ENCODE measurements at regions not wholly inside any gene's neighbourhood (a gene's known extent, or its start where the extent isn't known, plus 50 kb on each side); places are given as distances from the start of the nearest gene placed in this dataset.

- peak; percentile 92 for DNase-seq
Observed at GRCh38 chr15:66832664-66833063, 130.6 kb downstream of the SMAD6 start.

DNA sequence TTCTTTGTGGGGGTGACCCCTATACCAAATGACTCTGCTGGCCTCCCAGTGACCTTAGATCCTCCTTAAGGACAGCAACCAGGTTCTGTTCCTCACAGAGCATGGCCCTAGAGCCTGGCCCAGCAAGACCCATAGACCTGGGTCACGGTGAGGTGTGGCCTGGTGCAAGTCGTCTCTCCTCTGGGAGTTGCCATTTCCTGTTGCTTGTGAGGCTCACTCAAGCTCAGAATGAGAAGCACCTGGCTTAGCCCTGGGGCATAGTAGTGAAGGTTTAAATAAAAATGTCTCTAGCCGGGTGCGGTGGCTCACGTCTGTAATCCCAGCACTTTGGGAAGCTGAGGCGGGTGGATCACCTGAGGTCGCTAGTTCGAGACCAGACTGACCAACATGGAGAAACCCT lies 131.3 kb downstream of the SMAD6 start:
- no peak for DNase-seq

DNA sequence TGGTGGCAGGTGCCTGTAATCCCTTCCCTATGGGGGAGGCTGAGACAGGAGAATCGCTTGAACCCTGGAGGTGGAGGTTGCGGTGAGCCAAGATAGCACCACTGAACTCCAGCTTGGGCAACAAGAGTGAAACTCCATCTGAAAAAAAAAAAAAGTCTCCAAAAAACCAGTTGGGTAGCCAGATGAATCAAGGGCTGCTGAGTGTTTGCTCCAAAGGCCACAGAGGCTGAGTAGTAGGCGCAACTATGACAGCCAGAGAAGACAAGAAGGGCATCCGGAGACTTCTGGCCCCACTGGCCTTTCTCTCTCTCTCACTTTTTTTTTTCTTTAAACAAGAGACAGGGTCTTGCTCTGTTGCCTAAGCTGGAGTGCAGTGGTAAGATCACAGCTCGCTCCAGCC lies 131.8 kb downstream of the SMAD6 start:
- DNase-seq, result peak; percentile 17

- peak; percentile 93 for DNase-seq
Observed at GRCh38 chr15:66834881-66835878, 133.1 kb downstream of the SMAD6 start.

DNA sequence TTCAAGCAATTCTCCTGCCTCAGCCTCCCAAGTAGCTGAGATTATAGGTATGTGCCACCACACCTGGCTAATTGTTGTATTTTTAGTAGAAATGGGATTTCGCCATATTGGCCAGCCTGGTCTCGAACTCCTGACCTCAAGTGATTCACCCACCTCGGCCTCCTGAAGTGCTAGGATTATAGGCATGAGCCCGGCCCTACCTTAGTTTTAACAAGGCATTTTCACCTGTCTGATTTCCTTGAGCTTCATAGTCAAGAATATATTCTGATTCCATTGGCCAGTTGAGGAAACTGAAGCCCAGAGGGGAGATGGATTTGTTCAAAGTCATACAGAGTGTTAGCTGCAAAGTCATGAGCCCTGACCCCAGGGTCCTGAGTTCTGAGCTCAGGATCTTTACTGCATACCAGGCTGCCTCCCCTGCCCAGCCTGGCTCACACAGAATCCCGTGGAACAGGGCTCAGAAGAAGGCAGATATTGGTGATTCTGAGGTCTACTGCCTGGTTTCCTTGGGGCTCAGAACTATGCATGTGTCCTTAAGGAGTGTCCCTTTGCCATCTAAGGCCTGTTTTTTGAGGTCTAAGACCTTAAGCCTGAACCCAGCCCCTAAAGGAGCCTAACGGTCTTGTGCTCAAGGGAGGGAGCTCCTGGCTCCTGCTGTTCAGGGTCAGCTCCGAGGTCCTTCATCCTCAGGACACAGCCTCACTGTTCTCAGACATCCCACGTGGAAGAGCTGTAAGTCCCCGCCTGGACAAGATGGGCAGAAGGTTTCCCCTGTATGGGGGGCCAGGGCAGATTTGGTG lies 134.4 kb downstream of the SMAD6 start:
- DNase-seq, result no peak

- DNase-seq, result no peak
Observed at GRCh38 chr15:66838202-66838601, 136.2 kb downstream of the SMAD6 start.

DNA sequence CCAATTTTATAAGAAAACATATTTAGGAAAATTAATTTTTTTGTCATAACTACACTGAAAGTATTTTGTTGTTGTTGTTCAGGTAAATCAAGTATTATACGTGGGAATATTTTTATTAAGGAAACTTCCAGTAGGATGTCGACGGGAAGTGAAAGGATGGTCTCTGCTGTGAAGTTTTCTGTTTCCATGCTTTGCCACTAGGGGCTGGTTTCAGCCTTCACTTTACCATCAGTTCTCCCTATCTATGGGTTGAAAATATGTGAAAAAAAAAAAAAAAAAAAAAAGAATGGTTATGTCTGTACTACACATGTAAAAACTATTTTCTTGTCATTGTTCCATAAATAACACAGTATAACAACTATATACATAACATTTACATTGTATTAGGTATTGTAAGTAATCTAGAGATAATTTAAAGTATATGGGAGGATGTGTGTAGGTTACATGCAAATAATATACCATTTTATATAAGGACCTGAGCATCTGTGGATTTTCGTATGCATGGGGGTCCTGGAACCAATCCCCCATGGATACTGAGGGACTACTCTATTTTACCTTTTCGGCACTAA lies 136.7 kb downstream of the SMAD6 start:
- peak; percentile 46 for DNase-seq

DNA sequence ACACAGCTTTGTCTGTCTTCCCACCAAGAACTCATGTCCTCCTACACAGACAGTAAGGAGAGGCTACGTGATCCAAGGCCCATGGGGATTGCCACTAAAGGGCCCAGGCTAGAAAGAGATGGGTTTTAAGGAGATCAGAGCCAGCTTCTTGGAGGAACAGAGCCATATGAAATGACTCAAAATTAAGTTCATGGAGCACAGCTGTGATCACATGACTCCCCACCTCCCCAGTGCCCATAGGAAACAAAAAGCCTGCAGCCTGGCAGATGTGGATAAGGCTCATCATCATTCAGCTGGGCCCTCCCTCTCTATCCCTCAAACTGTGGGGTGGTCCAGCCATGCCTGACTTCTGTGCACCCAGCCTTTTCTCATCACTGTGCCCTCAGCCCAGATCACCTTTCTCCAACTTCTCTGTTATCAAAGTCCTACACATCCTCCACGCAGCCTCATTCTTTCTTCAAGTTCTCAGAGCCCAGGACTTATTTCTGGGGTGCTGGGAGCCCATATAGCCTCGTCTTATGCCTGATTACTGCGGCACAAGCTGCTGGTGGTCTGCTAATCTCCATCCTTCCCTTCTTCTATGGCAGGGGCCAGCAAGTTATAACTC lies 137.6 kb downstream of the SMAD6 start:
- no peak for DNase-seq

- DNase-seq, result peak; percentile 55
Observed at GRCh38 chr15:66840615-66841390, 138.8 kb downstream of the SMAD6 start.

DNA sequence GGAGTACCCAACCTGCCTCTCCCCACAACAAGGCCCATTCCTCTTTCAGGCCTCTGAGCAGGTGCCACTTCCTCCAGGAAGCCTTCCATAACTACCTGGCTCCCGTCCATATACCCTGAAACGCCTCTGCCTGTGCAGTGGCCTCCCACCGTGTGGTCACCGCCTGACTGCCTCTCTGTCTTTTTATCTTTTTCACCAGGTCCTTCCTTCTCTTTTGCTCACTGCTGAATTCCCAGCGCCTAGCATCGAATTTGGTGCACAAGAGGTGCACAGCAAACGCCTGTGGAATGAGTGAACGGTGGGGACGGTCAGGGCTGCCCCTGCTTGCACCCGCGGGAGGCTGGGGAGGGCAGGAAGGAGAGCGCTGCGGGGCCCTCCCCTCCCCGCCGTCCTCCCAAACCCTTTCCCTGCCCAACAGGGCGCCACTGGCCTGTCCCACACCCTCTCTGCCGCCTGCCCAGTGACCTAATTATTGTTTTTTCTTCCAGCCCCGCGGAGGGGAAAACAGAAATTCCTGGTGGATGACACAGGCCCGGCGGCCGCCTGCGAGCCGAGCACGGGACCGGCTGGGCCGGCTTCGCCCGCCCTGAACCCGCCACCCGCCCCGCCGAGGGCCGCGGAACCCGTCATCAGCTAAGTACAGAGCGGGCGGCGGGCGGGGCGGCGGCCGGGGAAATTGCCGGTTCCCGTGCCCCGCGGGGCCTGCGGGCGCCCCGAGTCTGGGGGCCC lies 140.1 kb downstream of the SMAD6 start:
- DNase-seq, result peak; percentile 88

- peak; percentile 57 for DNase-seq
Observed at GRCh38 chr15:66842710-66843441, 140.8 kb downstream of the SMAD6 start.

GRCh38 chr15:66843581-66843980 lies 141.5 kb downstream of the SMAD6 start:
- DNase-seq, result no peak

DNA sequence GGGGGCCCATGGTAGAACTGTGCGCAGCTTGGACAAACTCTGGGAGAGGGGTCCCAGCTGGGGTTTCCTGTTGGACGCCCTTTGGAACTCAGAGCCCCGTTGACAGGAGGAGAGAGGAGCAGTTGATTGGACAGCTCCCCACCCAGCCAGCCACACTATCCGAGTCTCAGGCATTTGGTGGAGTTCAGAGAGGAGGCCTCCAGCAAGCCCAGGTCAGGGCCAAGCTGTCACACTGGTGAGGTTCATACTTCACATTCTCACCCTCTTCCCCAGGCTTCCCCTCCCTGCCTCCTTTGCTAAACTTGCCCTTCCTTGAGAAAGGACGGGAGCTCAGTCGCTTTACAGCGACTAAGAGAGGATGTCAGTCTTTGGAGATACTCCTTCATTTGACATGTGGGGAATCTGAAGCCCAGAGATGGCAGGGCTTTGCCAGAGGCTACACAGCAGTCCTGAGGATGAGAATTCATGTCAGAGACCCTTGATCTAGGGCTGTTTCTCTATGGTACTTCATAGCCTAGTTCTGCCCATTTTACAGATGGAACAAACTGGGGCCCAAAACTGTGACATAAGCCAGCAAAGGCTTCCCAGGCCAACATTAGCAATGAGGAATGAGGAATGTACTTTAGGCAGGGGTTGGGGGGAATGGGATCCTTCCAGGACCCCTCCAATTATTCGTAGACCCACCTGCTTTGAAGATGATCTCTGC lies 142.2 kb downstream of the SMAD6 start:
- DNase-seq, result no peak

DNA sequence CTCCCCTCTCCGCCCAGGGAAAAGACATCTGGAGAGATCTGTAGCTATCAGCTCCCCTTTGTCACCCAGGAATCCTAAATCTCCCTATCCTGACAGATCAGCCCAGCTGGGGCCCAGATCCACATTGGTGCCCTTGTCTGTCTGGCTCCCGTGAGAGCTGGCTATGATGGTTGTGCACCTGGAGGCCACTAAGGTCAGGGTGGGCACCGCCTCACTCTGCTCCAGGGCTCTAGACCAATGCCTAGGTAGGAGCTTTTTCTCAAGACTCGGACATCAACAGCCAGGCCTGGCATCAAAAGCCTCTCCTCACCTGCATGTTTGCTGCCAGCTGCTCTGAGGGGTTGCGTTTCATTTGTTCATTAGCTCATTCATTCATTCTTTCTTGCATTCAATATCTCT lies 142.7 kb downstream of the SMAD6 start:
- no peak for DNase-seq

- DNase-seq, result no peak
Observed at GRCh38 chr15:66845266-66845785, 143.3 kb downstream of the SMAD6 start.

DNA sequence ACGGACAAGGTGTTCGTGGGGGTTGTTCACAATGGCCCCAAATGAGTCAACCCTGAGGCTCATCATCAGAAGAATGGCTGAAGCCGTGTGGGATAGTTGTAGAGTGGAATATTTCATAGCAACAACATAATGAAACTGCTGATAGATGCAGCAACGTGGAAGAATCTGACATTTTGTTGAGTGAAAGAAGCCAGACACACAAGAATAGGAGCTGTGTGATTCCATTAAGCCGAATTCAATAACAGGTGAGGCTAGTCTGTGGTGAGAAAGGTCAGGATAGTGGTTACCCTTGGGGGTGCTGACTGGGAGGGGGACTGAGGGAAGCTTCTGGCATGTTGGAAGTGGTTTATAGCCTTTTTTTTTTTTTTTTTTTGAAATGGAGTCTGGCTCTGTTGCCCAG lies 144.0 kb downstream of the SMAD6 start:
- DNase-seq, result no peak

- no peak for DNase-seq
Observed at GRCh38 chr15:66846811-66847210, 144.8 kb downstream of the SMAD6 start.

GRCh38 chr15:66847565-66847991 lies 145.5 kb downstream of the SMAD6 start:
- no peak for DNase-seq

GRCh38 chr15:66848116-66848515 lies 146.1 kb downstream of the SMAD6 start:
- no peak for DNase-seq
